Spleen (tissue), 11 donors: ENCODE measurements at regions not wholly inside any gene's neighbourhood (a gene's known extent, or its start where the extent isn't known, plus 50 kb on each side); places are given as distances from the start of the nearest gene placed in this dataset.

Source experiments
- DNase-seq: peaks from one replicate; pipeline ENCODE4 v3.0.0-alpha.2; 2020
- H3K27ac ChIP-seq, 8 donors: fragments of 200-600 bp; sonication (generic) in 7 of 8; 1 replicate in 4 of 8; 2 replicates in 4 of 8; pipeline versions ENCODE4 v1.5.0 to v1.8.0; 2016 to 2021; ENCODE audit warnings: inconsistent platforms in 4 of 8, mild to moderate bottlenecking in 4 of 8, moderate library complexity in 1 of 8
- H3K27me3 ChIP-seq, 7 donors: fragments of 200-600 bp; sonication (generic) in 6 of 7; replicated peaks in 1 of 7; 1 replicate in 4 of 7; 2 replicates in 3 of 7; pipeline versions ENCODE4 v1.5.0 to v1.8.0; 2016 to 2021; ENCODE audit warnings: inconsistent platforms in 3 of 7, mild to moderate bottlenecking in 1 of 7
- H3K36me3 ChIP-seq, 6 donors: fragments of 200-600 bp; sonication (generic) in 5 of 6; 1 replicate in 4 of 6; 2 replicates in 2 of 6; pipeline versions ENCODE4 v1.5.0 to v1.8.0; 2016 to 2021; ENCODE audit warnings: inconsistent platforms in 2 of 6
- H3K4me1 ChIP-seq, 6 donors: fragments of 200-600 bp; sonication (generic) in 5 of 6; 1 replicate in 3 of 6; 2 replicates in 3 of 6; pipeline versions ENCODE4 v1.5.0 to v1.8.0; 2016 to 2021; ENCODE audit warnings: inconsistent platforms in 3 of 6
- H3K4me3 ChIP-seq, 8 donors: fragments of 200-600 bp; sonication (generic) in 7 of 8; 1 replicate in 4 of 8; 2 replicates in 4 of 8; pipeline versions ENCODE4 v1.5.0 to v1.8.0; 2016 to 2021; ENCODE audit warnings: inconsistent platforms in 4 of 8, mild to moderate bottlenecking in 4 of 8, moderate library complexity in 2 of 8
- H3K9me3 ChIP-seq, 8 donors: fragments of 200-600 bp; sonication (generic) in 7 of 8; 1 replicate in 4 of 8; 2 replicates in 4 of 8; pipeline versions ENCODE4 v1.5.0 to v1.8.0; 2016 to 2021; ENCODE audit warnings: inconsistent platforms in 4 of 8
- CTCF ChIP-seq, 11 experiments: fragments of 200-600 bp in 7 of 11; fragments of 450-650 bp in 4 of 11; sonication (generic) in 4 of 11; IDR thresholded peaks in 8 of 11; conservative IDR thresholded peaks in 3 of 11; 1 replicate in 7 of 11; 2 replicates in 4 of 11; pipeline versions ENCODE4 v1.4.0 to v1.8.0; 2016 to 2021; ENCODE audit warnings: antibody characterized with exemption in 11 of 11, inconsistent platforms in 4 of 11, mild to moderate bottlenecking in 1 of 11
- POLR2A ChIP-seq, 3 donors: fragments of 450-650 bp; IDR thresholded peaks; one replicate each; pipeline ENCODE4 v1.5.1; 2017; ENCODE audit warnings: antibody characterized with exemption in 3 of 3, mild to moderate bottlenecking in 1 of 3
- POLR2AphosphoS5 ChIP-seq, 3 donors: sonication (generic); formaldehyde crosslinking; IDR thresholded peaks; one replicate each; pipeline ENCODE4 v1.5.1; 2017; ENCODE audit warnings: antibody characterized with exemption in 3 of 3
- WGBS, 5 donors: extraction: QIAGEN DNeasy Blood & Tissue Kit in 3 of 5; methylation state at CpG; one replicate each; pipeline versions ENCODE4 v1.1.5 to v1.1.7; 2013 to 2018; 5-methylcytosine and 5-hydroxymethylcytosine counted together
- intact Hi-C: fragments of 100-400 bp; cut with DNase I; formaldehyde crosslinking; loops from one replicate; pipeline ENCODE4 v1.15.0; 2023; ENCODE audit warnings: low total_unique reads
- donor health status: healthy with polysubstance abuse.
- donor health status: DM: no; HTN: no; CAD: no; lungs with moderate emphysema.
- donor health status: DM: no; HTN: no; CAD: no.
- donor health status: Bipolar disorder and iron deficiency.
- donor health status: healthy.
- donor health status: DM: no; HTN: no; CAD: no.
- donor health status: DM: yes; HTN: yes; CAD: no.

- H3K27me3 ChIP-seq = no peaks in the 10 kb centered on the region
- TF ChIP-seq POLR2AphosphoS5 (IDR thresholded peaks at IDR 0.05) = no peak
- TF ChIP-seq CTCF (IDR thresholded peaks at IDR 0.05 in 8 of 11, conservative IDR thresholded peaks at IDR 0.05 in 3 of 11) = no peak
- no peak for TF ChIP-seq POLR2A (IDR thresholded peaks at IDR 0.05)
- H3K4me1 ChIP-seq = no peaks in the 10 kb centered on the region
- H3K27ac ChIP-seq = peak overlapping the region in 7 of 8 donors; percentile 7 to 58 (median 49)
- no peaks in the 10 kb centered on the region for H3K36me3 ChIP-seq
- no peak overlapping the region for H3K4me3 ChIP-seq
- no peaks in the 10 kb centered on the region for H3K9me3 ChIP-seq
- intact Hi-C loops = no loop called here
- no peak for DNase-seq
These were observed 488.0 kb upstream of the ZEB2 start for GRCh38 chr2:145007960-145008263.

- H3K4me3 ChIP-seq = no peak overlapping the region
- intact Hi-C loops = no loop called here
- peak overlapping the region in 7 of 8 donors; percentile 7 to 58 (median 49) for H3K27ac ChIP-seq
- H3K9me3 ChIP-seq = no peaks in the 10 kb centered on the region
- H3K27me3 ChIP-seq = no peaks in the 10 kb centered on the region
- H3K36me3 ChIP-seq = no peaks in the 10 kb centered on the region
- H3K4me1 ChIP-seq = no peaks in the 10 kb centered on the region
- TF ChIP-seq POLR2A (IDR thresholded peaks at IDR 0.05) (no peak), POLR2AphosphoS5 (IDR thresholded peaks at IDR 0.05) (no peak), CTCF (IDR thresholded peaks at IDR 0.05 in 8 of 11, conservative IDR thresholded peaks at IDR 0.05 in 3 of 11) (no peak)
- WGBS, 5 donors = 70 to 83% (median 79%) methylated on average over 13 of the region's 13 CpGs
- DNase-seq = no peak
These were observed 487.4 kb upstream of the ZEB2 start for GRCh38 chr2:145007093-145007959.

- Histone ChIP-seq H3K36me3 (no peaks in the 10 kb centered on the region), H3K9me3 (no peaks in the 10 kb centered on the region), H3K27me3 (no peaks in the 10 kb centered on the region), H3K4me3 (no peak overlapping the region), H3K27ac (no peak overlapping the region), H3K4me1 (no peaks in the 10 kb centered on the region)
- whole genome bisulfite sequencing, 5 donors = 83 to 100% (median 94%) methylated on average over 1 of the region's 1 CpG
- intact Hi-C loops = no loop called here
- no peak for TF ChIP-seq POLR2AphosphoS5 (IDR thresholded peaks at IDR 0.05)
- no peak for DNase-seq
These were observed 482.7 kb upstream of the ZEB2 start for GRCh38 chr2:145002624-145003023.

- H3K27me3 ChIP-seq = no peaks in the 10 kb centered on the region
- no peak for TF ChIP-seq POLR2A (IDR thresholded peaks at IDR 0.05)
- TF ChIP-seq POLR2AphosphoS5 (IDR thresholded peaks at IDR 0.05) = no peak
- TF ChIP-seq CTCF (IDR thresholded peaks at IDR 0.05 in 8 of 11, conservative IDR thresholded peaks at IDR 0.05 in 3 of 11) = no peak
- H3K36me3 ChIP-seq = no peaks in the 10 kb centered on the region
- no peak overlapping the region for H3K4me3 ChIP-seq
- intact Hi-C loops = no loop called here
- no peaks in the 10 kb centered on the region for H3K9me3 ChIP-seq
- H3K27ac ChIP-seq = no peak overlapping the region
- no peaks in the 10 kb centered on the region for H3K4me1 ChIP-seq
- no peak for DNase-seq
These were observed 480.5 kb upstream of the ZEB2 start for GRCh38 chr2:145000376-145000775.
